Neural crest cell (in vitro differentiated cells): ENCODE measurements at regions not wholly inside any gene's neighbourhood (a gene's known extent, or its start where the extent isn't known, plus 50 kb on each side); places are given as distances from the start of the nearest gene placed in this dataset.

Experiments used
- DNase-seq: peaks from one replicate; pipeline ENCODE4 v3.0.0; 2021; ENCODE audit warnings: low read depth, mixed read lengths, low spot score
- H3K27ac Mint-ChIP-seq: one replicate; pipeline ENCODE4 v1.8.0; 2021; ENCODE audit warnings: mild to moderate bottlenecking, mixed read lengths; ENCODE audit not compliant: unreplicated experiment
- H3K27me3 Mint-ChIP-seq: 2 replicates; pipeline ENCODE4 v1.8.0; 2021; ENCODE audit warnings: low read depth, mild to moderate bottlenecking, mixed read lengths
- H3K36me3 Mint-ChIP-seq: 2 replicates; pipeline ENCODE4 v1.8.0; 2021; ENCODE audit warnings: low read depth, mild to moderate bottlenecking, mixed read lengths
- H3K4me1 Mint-ChIP-seq: 2 replicates; pipeline ENCODE4 v1.8.0; 2021; ENCODE audit warnings: mixed read lengths
- H3K4me3 Mint-ChIP-seq: one replicate; pipeline ENCODE4 v1.8.0; 2021; ENCODE audit warnings: mild to moderate bottlenecking, mixed read lengths
- H3K9me3 Mint-ChIP-seq: 2 replicates; pipeline ENCODE4 v1.8.0; 2021; ENCODE audit warnings: mixed read lengths
- CTCF ChIP-seq: fragments of 200-600 bp; sonication (generic); conservative IDR thresholded peaks from 2 replicates; pipeline ENCODE4 v1.5.0; 2021; ENCODE audit warnings: antibody characterized with exemption, mild to moderate bottlenecking

GRCh38 chr2:57598551-57598950 lies 448.1 kb upstream of the VRK2 start:
- no peak for DNase-seq
- Mint-ChIP-seq H3K27me3 (no peaks in the 10 kb centered on the region), H3K36me3 (no peaks in the 10 kb centered on the region), H3K4me3 (no peak overlapping the region), H3K9me3 (no peaks in the 10 kb centered on the region), H3K27ac (no peak overlapping the region), H3K4me1 (peaks cover 12% of the 10 kb centered on the region)
- no peak for TF ChIP-seq CTCF

GRCh38 chr2:57602733-57603132 lies 443.9 kb upstream of the VRK2 start:
- H3K27ac Mint-ChIP-seq, result no peak overlapping the region
- no peak overlapping the region for H3K4me3 Mint-ChIP-seq
- H3K9me3 Mint-ChIP-seq, result no peaks in the 10 kb centered on the region
- H3K36me3 Mint-ChIP-seq, result no peaks in the 10 kb centered on the region
- DNase-seq, result no peak
- H3K4me1 Mint-ChIP-seq, result peaks cover 12% of the 10 kb centered on the region
- no peak for TF ChIP-seq CTCF
- H3K27me3 Mint-ChIP-seq, result no peaks in the 10 kb centered on the region

DNA sequence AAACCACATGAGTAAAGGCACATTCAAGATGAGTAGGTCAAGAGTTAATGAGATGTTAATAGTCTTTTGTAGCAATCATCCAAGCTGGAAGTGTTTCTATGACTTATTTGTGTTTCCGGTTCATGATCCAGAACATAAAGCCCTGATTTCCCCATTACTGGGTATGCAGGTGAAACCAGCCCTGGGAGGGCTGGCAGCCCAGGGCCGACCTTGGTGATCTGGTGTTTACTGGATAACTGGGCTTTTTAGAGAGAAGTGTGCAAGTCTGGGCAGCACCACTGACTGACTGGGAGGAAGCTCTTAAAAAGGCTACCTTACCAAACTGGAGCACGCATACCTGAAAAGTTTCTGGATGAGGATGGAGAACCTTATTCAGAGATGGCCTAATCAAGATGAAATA lies 431.6 kb upstream of the VRK2 start:
- no peaks in the 10 kb centered on the region for H3K4me1 Mint-ChIP-seq
- H3K4me3 Mint-ChIP-seq, result no peak overlapping the region

DNA sequence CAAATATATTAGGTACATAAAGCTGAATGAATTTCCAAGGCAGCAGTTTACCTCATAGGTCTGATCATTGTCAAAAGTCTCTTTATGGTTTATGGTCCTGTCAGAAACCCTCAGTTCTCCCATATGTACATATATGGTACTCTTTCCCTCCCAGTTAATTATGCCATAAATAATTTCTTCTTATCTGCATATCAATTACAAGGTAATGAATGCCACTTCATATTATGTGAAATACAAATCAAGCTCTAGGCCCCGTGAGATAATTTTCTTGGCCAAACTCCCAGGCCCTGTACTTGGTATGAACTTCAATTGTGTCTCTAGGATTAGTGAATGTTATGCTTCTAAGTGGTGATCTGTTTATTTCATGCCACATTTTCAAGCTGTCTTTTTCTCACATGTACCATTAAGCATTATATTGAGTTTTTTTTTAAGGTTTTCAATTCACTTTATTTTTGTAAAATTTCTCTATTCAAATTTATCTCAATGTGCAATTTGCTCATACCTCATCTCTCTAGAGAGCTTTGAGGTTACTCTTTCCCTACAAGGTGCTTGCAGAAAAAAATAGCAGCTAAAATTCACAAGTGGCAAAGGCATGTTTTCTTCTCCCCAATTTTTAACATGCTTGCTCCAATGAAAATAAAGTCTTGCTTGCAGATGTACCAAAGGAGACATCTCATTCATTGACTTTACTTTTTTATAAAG lies 430.6 kb upstream of the VRK2 start:
- no peak for DNase-seq
- TF ChIP-seq CTCF, result no peak
- Mint-ChIP-seq H3K36me3 (no peaks in the 10 kb centered on the region), H3K27ac (no peak overlapping the region), H3K4me1 (no peaks in the 10 kb centered on the region), H3K4me3 (no peak overlapping the region), H3K27me3 (no peaks in the 10 kb centered on the region), H3K9me3 (no peaks in the 10 kb centered on the region)

More for the DNA sequence above, 431.6 kb upstream of the VRK2 start:
- Mint-ChIP-seq H3K27ac (no peak overlapping the region), H3K36me3 (no peaks in the 10 kb centered on the region), H3K27me3 (no peaks in the 10 kb centered on the region), H3K9me3 (no peaks in the 10 kb centered on the region)
- no peak for DNase-seq
- no peak for TF ChIP-seq CTCF

DNA sequence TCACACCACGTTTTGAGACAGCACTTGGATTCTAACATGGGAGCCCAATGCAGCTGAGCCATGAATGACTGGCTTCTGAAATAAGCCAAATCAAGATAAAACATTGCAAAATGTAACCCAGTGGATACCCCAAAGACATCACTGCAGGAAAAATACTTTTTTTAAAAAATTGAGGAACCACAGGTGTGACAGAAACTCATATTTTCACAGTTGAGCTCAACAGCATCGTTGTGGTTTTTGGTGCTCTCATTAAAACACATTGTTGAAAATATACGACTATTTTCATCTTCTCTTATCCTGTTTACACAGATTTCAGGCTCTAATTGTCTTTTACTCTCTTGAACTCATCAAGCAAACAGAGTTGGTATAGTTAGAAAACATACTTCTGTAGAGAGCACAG lies 429.3 kb upstream of the VRK2 start:
- peaks cover 5% of the 10 kb centered on the region for H3K4me1 Mint-ChIP-seq
- no peak overlapping the region for H3K4me3 Mint-ChIP-seq
- no peaks in the 10 kb centered on the region for H3K9me3 Mint-ChIP-seq
- no peak overlapping the region for H3K27ac Mint-ChIP-seq
- no peaks in the 10 kb centered on the region for H3K27me3 Mint-ChIP-seq
- no peaks in the 10 kb centered on the region for H3K36me3 Mint-ChIP-seq
- TF ChIP-seq CTCF, result no peak
- DNase-seq, result no peak
